ENCODE measurements at regions not wholly inside any gene's neighbourhood (a gene's known extent, or its start where the extent isn't known, plus 50 kb on each side); places are given as distances from the start of the nearest gene placed in this dataset.

DNA sequence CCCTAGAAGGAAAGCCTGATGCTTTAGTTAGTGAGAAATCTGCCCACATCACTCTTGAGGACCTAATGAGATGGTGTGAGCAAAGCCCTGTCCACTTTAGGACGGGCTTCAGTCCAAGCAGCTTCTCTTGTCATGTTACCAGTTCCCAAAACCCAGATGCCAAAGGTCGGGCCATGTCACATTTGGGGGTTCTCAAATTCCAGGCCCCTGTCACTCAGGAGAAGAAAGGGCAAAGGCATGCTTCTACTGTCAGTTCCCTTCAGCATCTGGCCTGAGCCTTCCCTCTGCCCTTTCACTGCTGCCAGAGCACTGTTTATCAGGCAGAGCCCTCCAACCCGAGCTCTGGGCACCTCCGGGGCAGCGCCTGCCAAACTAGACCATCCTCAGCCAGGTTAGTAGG lies 556.0 kb downstream of the BNC2 start:
- DNase-seq (ENCODE audit: low read depth) = no peak

DNA sequence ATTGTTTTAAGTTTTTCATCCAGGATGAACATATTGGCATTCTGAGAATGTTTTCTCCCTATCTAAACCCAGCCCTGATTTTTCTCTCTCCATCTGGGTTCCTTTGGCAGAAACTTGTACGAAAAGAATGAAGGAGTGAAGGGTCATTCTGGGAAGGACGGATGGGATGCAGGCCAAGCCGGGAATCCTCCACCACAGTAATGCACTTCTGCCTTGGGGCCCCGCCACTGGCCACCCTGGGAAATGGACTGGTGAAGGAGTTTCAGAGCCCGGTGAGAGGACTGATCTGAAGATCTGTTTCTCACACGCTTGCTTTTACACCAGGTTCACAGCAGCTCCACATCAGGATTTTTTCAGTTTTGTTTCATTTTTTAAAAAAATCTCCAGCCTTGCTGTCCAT lies 554.8 kb downstream of the BNC2 start:
- no peak for DNase-seq (ENCODE audit: low read depth)

DNA sequence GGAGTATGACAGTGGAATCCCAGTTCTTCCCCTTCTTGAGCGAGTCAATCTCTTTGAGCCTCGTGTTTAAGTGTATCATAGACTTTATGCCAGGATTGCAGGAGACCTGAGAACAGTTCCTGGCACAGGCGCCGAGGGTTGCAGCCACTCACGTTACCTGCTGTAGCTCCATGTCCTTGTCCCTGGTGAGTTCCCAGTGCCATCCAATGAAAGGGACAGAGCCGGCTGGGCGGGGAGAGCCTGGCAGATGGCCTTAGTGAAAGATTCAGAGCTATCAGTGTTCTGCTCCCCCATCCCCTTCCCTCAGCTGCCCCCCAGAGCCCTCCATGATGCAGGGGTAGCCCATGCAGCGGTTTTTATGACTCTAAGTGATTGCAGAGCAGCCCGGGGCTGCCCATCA lies 554.0 kb downstream of the BNC2 start:
- no peak for DNase-seq (ENCODE audit: low read depth)

- DNase-seq (ENCODE audit: low read depth) = no peak
Measured at GRCh38 chr9:16316911-16317817, 553.3 kb downstream of the BNC2 start.

- no peak for DNase-seq (ENCODE audit: low read depth)
Measured at GRCh38 chr9:16318516-16319060, 551.9 kb downstream of the BNC2 start.

DNA sequence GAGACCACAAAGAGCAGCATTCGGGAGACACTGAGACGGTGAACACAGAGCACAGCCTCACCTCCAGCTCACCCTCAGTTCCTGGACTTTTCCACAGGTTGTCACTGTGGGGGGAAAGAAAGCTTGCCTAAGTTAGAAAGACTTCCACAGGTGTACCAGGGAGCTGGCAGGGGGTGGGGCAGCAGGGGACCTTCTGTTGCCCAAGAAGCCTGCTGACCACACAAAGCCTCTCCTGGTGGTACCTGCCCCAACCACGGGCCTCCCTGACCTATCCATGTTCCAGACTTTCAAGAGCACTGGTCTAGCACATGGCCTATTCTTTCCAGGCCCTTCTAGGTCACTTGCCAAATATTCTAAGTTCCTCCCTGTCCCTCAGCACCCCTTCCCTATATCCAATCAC lies 550.8 kb downstream of the BNC2 start:
- DNase-seq (ENCODE audit: low read depth) = no peak

- DNase-seq (ENCODE audit: low read depth) = no peak
Measured at GRCh38 chr9:16320338-16320902, 550.0 kb downstream of the BNC2 start.

GRCh38 chr9:16321461-16322119 lies 548.9 kb downstream of the BNC2 start:
- peak; percentile 32 for DNase-seq (ENCODE audit: low read depth)

DNA sequence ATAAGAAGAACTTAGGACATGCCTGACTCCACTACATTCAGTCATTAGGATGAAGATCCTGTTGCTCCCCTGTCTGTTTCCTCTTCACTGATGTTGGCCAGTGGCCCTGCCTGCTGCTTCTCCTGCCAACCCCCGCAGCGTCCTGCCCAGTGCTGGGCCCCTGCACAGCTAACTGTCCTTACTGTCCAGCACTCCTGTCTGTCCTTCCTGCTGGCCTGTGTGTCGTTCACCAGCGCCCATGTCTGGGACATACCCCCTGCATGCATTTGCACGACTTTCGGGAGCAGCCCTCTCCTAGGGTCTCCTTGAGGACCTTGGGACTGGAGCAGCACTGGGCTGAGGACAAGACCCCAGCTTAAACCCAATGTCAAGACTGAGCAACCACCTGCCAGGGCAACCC lies 547.6 kb downstream of the BNC2 start:
- no peak for DNase-seq (ENCODE audit: low read depth)

DNA sequence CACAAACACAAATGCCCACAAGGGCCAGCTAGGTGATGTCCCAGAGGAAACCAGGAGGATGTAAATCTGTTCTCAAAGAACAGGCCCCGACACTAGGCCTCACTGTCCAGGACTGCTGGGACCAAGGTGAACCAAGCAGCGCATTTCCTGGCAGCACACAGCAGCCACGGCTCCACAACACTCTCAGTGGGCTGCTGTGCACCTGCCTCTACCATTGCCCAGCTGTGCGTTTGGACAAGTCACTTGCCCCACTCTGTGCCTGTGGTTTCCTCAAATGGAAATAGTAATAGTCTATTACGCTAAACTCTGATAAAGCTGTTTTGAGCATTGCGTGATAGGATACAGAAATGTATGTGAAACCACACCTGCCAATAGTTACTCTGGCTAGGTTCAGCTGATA lies 544.5 kb downstream of the BNC2 start:
- DNase-seq (ENCODE audit: low read depth) = no peak

DNA sequence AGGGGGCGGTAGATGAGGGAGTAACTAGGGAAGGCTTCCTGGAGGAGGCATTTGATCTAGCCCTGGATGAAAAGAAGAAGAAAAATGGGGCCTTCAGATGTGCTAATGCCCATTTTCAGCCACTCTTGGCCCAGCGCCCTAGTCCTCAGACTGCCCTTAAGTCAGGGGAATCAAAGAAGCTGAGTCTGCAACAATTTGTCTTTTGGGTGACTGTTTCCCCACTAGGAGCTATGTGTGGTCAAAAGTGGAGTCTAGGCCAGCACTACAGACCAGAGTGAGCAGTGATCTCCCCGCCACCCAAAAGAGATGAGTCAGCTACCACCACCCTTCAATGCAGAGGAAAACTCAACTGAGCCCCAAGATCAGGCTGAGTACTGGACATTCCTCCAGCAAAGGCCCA lies 542.1 kb downstream of the BNC2 start:
- DNase-seq (ENCODE audit: low read depth) = no peak

- DNase-seq (ENCODE audit: low read depth) = no peak
Measured at GRCh38 chr9:16329671-16330113, 540.8 kb downstream of the BNC2 start.

DNA sequence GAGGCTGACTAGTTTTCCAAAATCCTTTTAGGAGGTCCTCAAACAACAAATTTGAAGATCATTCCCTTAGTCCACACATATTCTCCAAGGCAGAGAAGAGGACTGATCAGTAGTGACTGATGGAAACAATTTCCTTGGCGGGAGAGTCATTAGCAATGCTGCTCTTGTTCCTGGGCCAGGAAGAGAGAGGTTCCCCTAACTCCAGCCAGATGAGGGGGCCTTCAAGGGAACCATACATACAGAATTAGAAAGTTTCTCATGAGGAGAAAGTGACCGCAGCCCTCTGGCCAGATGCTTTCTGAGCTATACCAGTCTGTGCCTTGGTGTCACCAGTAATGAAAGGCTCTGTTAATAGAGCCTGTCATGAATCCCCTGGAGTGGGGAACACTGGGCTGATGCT lies 539.4 kb downstream of the BNC2 start:
- DNase-seq (ENCODE audit: low read depth) = no peak

GRCh38 chr9:16331527-16331926 lies 538.9 kb downstream of the BNC2 start:
- DNase-seq (ENCODE audit: low read depth) = no peak

- no peak for DNase-seq (ENCODE audit: low read depth)
Measured at GRCh38 chr9:16333691-16334090, 536.8 kb downstream of the BNC2 start.

DNA sequence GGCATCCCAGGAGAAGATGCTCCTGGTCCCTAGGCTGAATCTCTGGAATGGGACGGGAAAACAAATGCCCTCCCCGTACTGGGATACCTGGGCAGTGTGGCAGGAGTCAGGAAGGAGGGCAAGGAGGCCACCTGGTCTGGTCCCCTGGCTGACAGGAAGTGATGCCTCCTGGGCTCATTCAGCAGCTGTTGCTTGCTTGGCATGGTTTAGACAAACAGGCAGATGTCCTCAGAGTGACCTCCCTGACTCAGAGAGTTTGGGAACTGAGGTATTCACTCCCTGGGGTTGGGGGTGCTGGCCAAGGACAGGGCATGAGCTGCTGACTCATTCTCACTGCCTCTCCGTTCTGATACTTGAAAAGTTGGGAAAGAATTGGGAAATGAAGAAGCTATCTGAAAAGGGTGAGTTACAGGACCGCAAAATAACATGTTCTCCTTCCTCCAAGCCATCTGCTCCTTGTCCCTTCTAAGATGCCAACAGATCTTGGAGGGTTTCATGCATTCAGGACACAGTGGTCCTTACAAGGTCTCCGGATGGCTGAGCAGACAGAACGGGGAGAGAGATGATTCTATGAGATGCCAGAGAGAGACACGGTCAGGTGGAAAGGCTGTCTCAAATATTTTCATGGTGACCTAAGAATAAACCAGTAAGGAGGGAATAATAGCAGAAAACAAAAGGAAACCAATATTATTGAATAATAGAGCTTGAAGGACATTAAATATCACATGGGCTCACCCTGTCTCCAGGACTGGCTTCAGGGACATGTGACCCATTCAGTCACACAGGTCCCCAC lies 534.5 kb downstream of the BNC2 start:
- DNase-seq (ENCODE audit: low read depth) = peak; percentile 99

DNA sequence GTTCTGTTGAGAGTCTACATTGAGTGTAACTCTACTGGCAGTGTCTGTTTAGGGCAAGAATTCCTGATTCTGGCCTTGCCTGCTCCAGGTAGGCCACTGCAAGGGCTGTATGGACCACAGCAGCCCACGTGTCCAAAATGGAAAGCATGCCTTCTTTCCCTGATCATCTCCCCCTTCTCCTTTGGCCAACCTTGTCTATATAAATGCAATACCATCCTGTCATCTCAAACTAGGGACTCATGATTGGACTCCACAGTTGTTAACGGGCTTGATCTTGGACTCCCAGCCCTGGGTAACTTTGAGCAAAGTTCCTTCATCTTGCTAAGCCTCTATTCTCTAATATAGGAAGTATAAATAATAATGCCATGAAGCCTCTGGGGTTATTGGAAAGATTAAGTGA lies 533.6 kb downstream of the BNC2 start:
- DNase-seq (ENCODE audit: low read depth) = no peak

- peak; percentile 91 for DNase-seq (ENCODE audit: low read depth)
Measured at GRCh38 chr9:16337322-16338029, 533.0 kb downstream of the BNC2 start.

GRCh38 chr9:16341177-16341576 lies 529.3 kb downstream of the BNC2 start:
- no peak for DNase-seq (ENCODE audit: low read depth)

GRCh38 chr9:16342246-16343020 lies 528.0 kb downstream of the BNC2 start:
- DNase-seq (ENCODE audit: low read depth) = no peak

Measured in GM04504 (cell line).